Neuronal stem cell (in vitro differentiated cells): ENCODE measurements at regions not wholly inside any gene's neighbourhood (a gene's known extent, or its start where the extent isn't known, plus 50 kb on each side); places are given as distances from the start of the nearest gene placed in this dataset.

Source experiments
- DNase-seq: peaks from one replicate; pipeline ENCODE4 v3.0.0-alpha.2; 2013; ENCODE audit warnings: low spot score
- H2AFZ ChIP-seq: one replicate; pipeline ENCODE4 v1.6.1; 2013; ENCODE audit warnings: mild to moderate bottlenecking, low read length, inconsistent platforms
- H2AK5ac ChIP-seq: 2 replicates; pipeline ENCODE4 v1.6.1; 2013; ENCODE audit warnings: low read depth, mild to moderate bottlenecking, inconsistent platforms, low read length, moderate library complexity, mixed read lengths
- H2BK120ac ChIP-seq: 2 replicates; pipeline ENCODE4 v1.6.1; 2013; ENCODE audit warnings: low read depth, mild to moderate bottlenecking, inconsistent platforms, low read length, moderate library complexity, mixed read lengths
- H2BK12ac ChIP-seq: one replicate; pipeline ENCODE4 v1.6.1; 2013; ENCODE audit warnings: low read length, inconsistent platforms
- H2BK15ac ChIP-seq: 2 replicates; pipeline ENCODE4 v1.6.1; 2013; ENCODE audit warnings: mild to moderate bottlenecking, low read length, inconsistent platforms, mixed read lengths
- H2BK5ac ChIP-seq: one replicate; pipeline ENCODE4 v1.6.1; 2013; ENCODE audit warnings: inconsistent platforms, mild to moderate bottlenecking, low read length, moderate library complexity
- H3K14ac ChIP-seq: one replicate; pipeline ENCODE4 v1.6.1; 2013; ENCODE audit warnings: low read length, inconsistent platforms
- H3K18ac ChIP-seq: 2 replicates; pipeline ENCODE4 v1.6.1; 2013; ENCODE audit warnings: low read length, inconsistent platforms
- H3K23ac ChIP-seq: 2 replicates; pipeline ENCODE4 v1.6.1; 2013; ENCODE audit warnings: low read depth, mild to moderate bottlenecking, mixed read lengths, low read length, inconsistent platforms; ENCODE audit not compliant: poor library complexity
- H3K27ac ChIP-seq: replicated peaks from 3 replicates; pipeline ENCODE4 v1.5.1; 2013; ENCODE audit warnings: low read length, inconsistent platforms
- H3K27me3 ChIP-seq, 3 experiments: 2 replicates each; pipeline ENCODE4 v1.6.1; 2013; ENCODE audit warnings: low read length in 3 of 3, mild to moderate bottlenecking in 2 of 3, inconsistent platforms in 1 of 3, low read depth in 1 of 3, mixed read lengths in 1 of 3, moderate library complexity in 1 of 3; ENCODE audit not compliant: control insufficient read depth in 3 of 3, insufficient read depth in 3 of 3
- H3K36me3 ChIP-seq, 2 donors: replicated peaks in 1 of 2; 2 replicates each; pipeline ENCODE4 v1.6.1; 2013; ENCODE audit warnings: low read length in 2 of 2; ENCODE audit not compliant: control insufficient read depth in 2 of 2, insufficient read depth in 2 of 2
- H3K4ac ChIP-seq: 2 replicates; pipeline ENCODE4 v1.6.1; 2013; ENCODE audit warnings: inconsistent platforms, mild to moderate bottlenecking, low read length, moderate library complexity
- H3K4me1 ChIP-seq, 2 donors: 1 replicate in 1 of 2; 2 replicates in 1 of 2; pipeline ENCODE4 v1.6.1; 2013; ENCODE audit warnings: low read length in 2 of 2, low read depth in 1 of 2; ENCODE audit not compliant: control insufficient read depth in 2 of 2, insufficient read depth in 1 of 2
- H3K4me2 ChIP-seq: one replicate; pipeline ENCODE4 v1.6.1; 2013; ENCODE audit warnings: mild to moderate bottlenecking, low read length, inconsistent platforms; ENCODE audit not compliant: insufficient read depth, poor library complexity, severe bottlenecking
- H3K4me3 ChIP-seq, 2 donors: 2 replicates each; pipeline ENCODE4 v1.5.1; 2013; ENCODE audit warnings: low read length in 2 of 2, mild to moderate bottlenecking in 2 of 2, inconsistent platforms in 1 of 2, moderate library complexity in 1 of 2
- H3K79me1 ChIP-seq: one replicate; pipeline ENCODE4 v1.6.1; 2013; ENCODE audit warnings: low read depth, mild to moderate bottlenecking, inconsistent platforms, low read length, moderate library complexity
- H3K9ac ChIP-seq: one replicate; pipeline ENCODE4 v1.6.1; 2013; ENCODE audit warnings: mild to moderate bottlenecking, low read depth, low read length, inconsistent platforms; ENCODE audit not compliant: poor library complexity
- H3K9me3 ChIP-seq, 2 donors: replicated peaks in 1 of 2; 2 replicates each; pipeline versions ENCODE3 to v1.6.1; 2013; ENCODE audit warnings: low read length in 2 of 2, mild to moderate bottlenecking in 2 of 2, inconsistent platforms in 1 of 2, low read depth in 1 of 2, mixed read lengths in 1 of 2, moderate library complexity in 1 of 2; ENCODE audit not compliant: control insufficient read depth in 2 of 2, insufficient read depth in 1 of 2
- H4K8ac ChIP-seq: one replicate; pipeline ENCODE4 v1.6.1; 2013; ENCODE audit warnings: low read depth, mild to moderate bottlenecking, inconsistent platforms, low read length, moderate library complexity
- H4K91ac ChIP-seq: one replicate; pipeline ENCODE4 v1.6.1; 2013; ENCODE audit warnings: low read length, low read depth, mild to moderate bottlenecking, inconsistent platforms; ENCODE audit not compliant: poor library complexity
- WGBS, 2 donors: extraction: QIAGEN DNeasy Blood & Tissue Kit; methylation state at CpG; one replicate each; pipeline ENCODE4 v1.1.7; 2013; ENCODE audit warnings: missing lambda C conversion rate in 2 of 2, mixed read lengths in 1 of 2; ENCODE audit not compliant: insufficient read length in 2 of 2, insufficient replicate concordance in 1 of 2; ENCODE audit errors: extremely low coverage in 2 of 2; 5-methylcytosine and 5-hydroxymethylcytosine counted together

DNA sequence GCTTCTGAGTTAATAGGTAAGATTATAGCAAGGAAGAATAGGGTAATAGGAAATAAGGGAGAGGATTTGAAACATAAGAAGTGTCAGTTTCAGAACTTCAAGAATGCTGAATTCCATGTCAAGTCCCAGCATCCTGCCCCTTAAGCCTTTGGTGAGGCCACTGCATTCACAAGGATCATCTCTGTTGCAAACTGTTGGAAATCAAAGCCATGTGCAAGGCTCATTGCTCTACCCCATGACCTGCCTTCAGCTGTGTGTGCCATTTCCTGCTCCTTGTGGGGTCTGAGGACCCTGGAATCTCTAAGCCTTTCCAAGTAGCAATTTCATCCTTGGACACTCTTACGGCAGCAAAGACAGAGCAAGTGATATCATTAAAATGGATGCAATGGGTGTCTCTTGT, 203.0 kb downstream of the CDC5L start:
- Histone ChIP-seq H3K18ac (no peak overlapping the region), H3K79me1 (no peaks in the 10 kb centered on the region), H4K8ac (no peak overlapping the region), H2AFZ (no peak overlapping the region), H3K27ac (no peak overlapping the region), H3K4ac (no peak overlapping the region), H3K9ac (no peak overlapping the region), H3K27me3 (no peaks in the 10 kb centered on the region), H2AK5ac (no peak overlapping the region), H3K14ac (no peak overlapping the region), H3K23ac (no peak overlapping the region), H4K91ac (no peak overlapping the region), H2BK15ac (no peak overlapping the region), H3K4me1 (peaks cover 0 to 8% of the 10 kb centered on the region in 2 donors), H2BK12ac (no peak overlapping the region), H3K4me2 (no peak overlapping the region), H2BK120ac (no peak overlapping the region), H2BK5ac (no peak overlapping the region), H3K36me3 (no peaks in the 10 kb centered on the region), H3K9me3 (no peaks in the 10 kb centered on the region), H3K4me3 (no peak overlapping the region)
- no CpG with 5 or more reads among the region's 1 CpG for WGBS, 2 donors
- no peak for DNase-seq

DNA sequence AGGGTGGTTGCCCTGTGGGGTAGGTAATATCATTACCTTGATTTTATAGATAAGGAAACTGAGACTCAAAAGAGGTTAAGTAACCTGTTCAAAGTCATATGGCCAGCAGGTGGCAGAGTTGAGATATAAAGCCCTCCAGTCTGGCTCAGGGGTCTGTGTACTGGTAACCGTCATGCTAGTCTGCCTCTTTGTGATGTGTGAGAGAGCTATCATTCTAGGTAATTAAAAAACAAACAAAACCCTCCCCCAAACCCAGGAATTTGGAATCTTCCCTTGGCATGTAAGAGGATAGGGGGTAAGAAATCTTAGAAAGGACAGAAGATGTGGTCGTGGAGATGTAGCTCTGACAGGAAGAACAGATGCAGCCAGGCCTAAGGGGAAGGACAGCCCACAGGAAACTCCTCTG, 206.0 kb downstream of the CDC5L start:
- Histone ChIP-seq H3K27me3 (no peaks in the 10 kb centered on the region), H4K8ac (no peak overlapping the region), H2BK120ac (no peak overlapping the region), H3K4ac (no peak overlapping the region), H2BK5ac (no peak overlapping the region), H2BK15ac (no peak overlapping the region), H3K9ac (no peak overlapping the region), H3K18ac (no peak overlapping the region), H3K27ac (no peak overlapping the region), H3K4me1 (peaks cover 0 to 8% of the 10 kb centered on the region in 2 donors), H3K23ac (no peak overlapping the region), H3K14ac (no peak overlapping the region), H3K36me3 (no peaks in the 10 kb centered on the region), H4K91ac (no peak overlapping the region), H2AFZ (peak overlapping the region; percentile 39), H3K4me2 (no peak overlapping the region), H3K79me1 (no peaks in the 10 kb centered on the region), H2BK12ac (no peak overlapping the region), H3K4me3 (no peak overlapping the region), H2AK5ac (no peak overlapping the region), H3K9me3 (peaks cover 0 to 2% of the 10 kb centered on the region in 2 donors)
- no CpG with 5 or more reads among the region's 2 CpGs for WGBS, 2 donors
- peak; percentile 45 for DNase-seq

DNA sequence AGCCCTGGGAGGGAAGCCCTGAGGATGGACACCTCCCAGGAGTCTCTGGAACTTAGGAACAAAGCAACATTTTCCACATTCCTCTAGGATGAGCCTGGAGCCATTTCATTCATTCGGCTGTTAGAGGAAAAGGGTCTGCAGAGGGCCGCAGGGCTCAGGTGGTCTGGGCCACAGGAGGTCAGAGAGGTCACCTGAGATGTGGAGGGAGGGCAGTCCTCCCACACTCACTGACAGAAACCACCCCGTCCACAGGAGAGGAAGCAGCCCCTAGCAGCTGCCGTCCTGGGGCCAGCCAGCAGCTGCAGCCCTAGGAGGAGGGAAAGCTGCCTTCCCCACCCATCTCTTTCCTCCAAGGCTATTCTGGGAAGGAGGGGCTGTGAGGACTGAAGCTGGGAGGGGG, 207.0 kb downstream of the CDC5L start:
- H2BK5ac ChIP-seq: no peak overlapping the region
- no peak overlapping the region for H3K14ac ChIP-seq
- no peak overlapping the region for H2BK12ac ChIP-seq
- peaks cover 0 to 2% of the 10 kb centered on the region in 2 donors for H3K9me3 ChIP-seq
- H3K79me1 ChIP-seq: no peaks in the 10 kb centered on the region
- H3K23ac ChIP-seq: no peak overlapping the region
- peak overlapping the region; percentile 44 for H3K27ac ChIP-seq
- peak overlapping the region; percentile 20 for H3K18ac ChIP-seq
- H3K4me2 ChIP-seq: no peak overlapping the region
- H3K4ac ChIP-seq: no peak overlapping the region
- H3K4me3 ChIP-seq: no peak overlapping the region
- no peak overlapping the region for H4K8ac ChIP-seq
- no peak overlapping the region for H2BK120ac ChIP-seq
- no peaks in the 10 kb centered on the region for H3K36me3 ChIP-seq
- peaks cover 0 to 8% of the 10 kb centered on the region in 2 donors for H3K4me1 ChIP-seq
- no peak overlapping the region for H2BK15ac ChIP-seq
- no peaks in the 10 kb centered on the region for H3K27me3 ChIP-seq
- no peak overlapping the region for H2AK5ac ChIP-seq
- no peak overlapping the region for H3K9ac ChIP-seq
- H4K91ac ChIP-seq: no peak overlapping the region
- DNase-seq: peak; percentile 21
- no CpG with 5 or more reads among the region's 4 CpGs for WGBS, 2 donors
- peak overlapping the region; percentile 53 for H2AFZ ChIP-seq

DNA sequence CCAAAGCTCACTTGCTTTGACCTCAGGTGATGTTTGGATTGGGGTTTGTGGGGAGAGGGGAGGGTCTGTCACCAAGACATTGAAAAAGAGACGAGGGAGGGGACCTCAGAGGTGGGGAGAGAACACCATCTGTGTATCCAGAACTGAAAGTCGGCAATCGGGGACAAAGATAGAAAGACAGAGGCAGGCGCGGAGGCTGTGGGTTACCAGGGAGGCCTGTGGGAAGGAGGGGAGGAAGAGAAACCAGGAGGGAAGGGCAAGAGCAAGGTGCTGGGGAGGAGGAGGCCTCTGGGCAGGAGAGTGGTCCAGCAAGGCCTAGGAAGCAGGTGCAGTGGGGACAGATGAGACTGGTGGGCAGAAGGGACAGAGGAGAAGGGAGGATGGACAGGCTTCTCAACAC, 211.2 kb downstream of the CDC5L start:
- H3K9me3 ChIP-seq: peaks cover 0 to 2% of the 10 kb centered on the region in 2 donors
- no peaks in the 10 kb centered on the region for H3K79me1 ChIP-seq
- no peak overlapping the region for H3K4ac ChIP-seq
- no peak overlapping the region for H2AFZ ChIP-seq
- no CpG with 5 or more reads among the region's 5 CpGs for WGBS, 2 donors
- DNase-seq: no peak
- no peak overlapping the region for H3K14ac ChIP-seq
- no peak overlapping the region for H2BK5ac ChIP-seq
- no peak overlapping the region for H3K4me3 ChIP-seq
- H3K4me1 ChIP-seq: peaks cover 0 to 8% of the 10 kb centered on the region in 2 donors
- peaks cover 0 to 4% (median 0%) of the 10 kb centered on the region in 3 experiments for H3K27me3 ChIP-seq
- no peak overlapping the region for H3K27ac ChIP-seq
- H3K36me3 ChIP-seq: no peaks in the 10 kb centered on the region
- peak overlapping the region; percentile 10 for H3K9ac ChIP-seq
- no peak overlapping the region for H2BK12ac ChIP-seq
- H2BK15ac ChIP-seq: no peak overlapping the region
- no peak overlapping the region for H4K8ac ChIP-seq
- no peak overlapping the region for H3K4me2 ChIP-seq
- no peak overlapping the region for H2BK120ac ChIP-seq
- H2AK5ac ChIP-seq: no peak overlapping the region
- H3K23ac ChIP-seq: peak overlapping the region; percentile 52
- H4K91ac ChIP-seq: no peak overlapping the region
- no peak overlapping the region for H3K18ac ChIP-seq
